GM12878 (cell line): ENCODE measurements at regions not wholly inside any gene's neighbourhood (a gene's known extent, or its start where the extent isn't known, plus 50 kb on each side); places are given as distances from the start of the nearest gene placed in this dataset.

Source experiments
- ATAC-seq: fragments of 200-7000 bp; cut with Tn5 transposase; 3 replicates; pipeline ENCODE4 v1.9.1; 2020; ENCODE audit warnings: mild to moderate bottlenecking, moderate library complexity
- BruUV-seq: library from RNA; stranded (reverse); fragments of 400-500 nt; replicated peaks from 2 replicates; lab custom pipeline; 2021; lab: Mats Ljungman, UMichigan
- CTCF ChIA-PET: fragments of 300-600 bp; sonication (Branson Sonifier 250); formaldehyde crosslinking; extraction: SDS; loops from one replicate; lab custom pipeline; 2021; ENCODE audit warnings: inconsistent platforms; lab: Yijun Ruan, JAX
- POLR2A ChIA-PET: fragments of 350-600 bp; formaldehyde crosslinking; extraction: SDS; loops from one replicate; lab custom pipeline; 2021; ENCODE audit warnings: inconsistent platforms; lab: Charles Lee
- RAD21 ChIA-PET: fragments of 300-600 bp; sonication (Branson Sonifier 250); formaldehyde crosslinking; loops from one replicate; lab custom pipeline; 2023; ENCODE audit warnings: antibody characterized with exemption; ENCODE audit not compliant: unreplicated experiment; lab: Charles Lee
- SMC1A ChIA-PET: fragments of 300-600 bp; sonication (Branson Sonifier 250); formaldehyde crosslinking; loops from one replicate; lab custom pipeline; 2023; ENCODE audit not compliant: unreplicated experiment, uncharacterized antibody; lab: Charles Lee
- DNase-seq: peaks from one replicate; pipeline ENCODE4 v3.0.0-alpha.2; 2011; ENCODE audit warnings: low read depth, low spot score
- FAIRE-seq: peaks from 3 replicates; lab custom pipeline; 2011; peaks lifted over from hg19 to GRCh38; lab: Jason Lieb, UNC
- H2AFZ ChIP-seq: 2 replicates; pipeline ENCODE4 v1.6.0; 2011; ENCODE audit warnings: low read depth, low read length, control low read depth; ENCODE audit not compliant: control insufficient read depth
- H3K27ac ChIP-seq: 2 replicates; pipeline ENCODE4 v1.5.1; 2011; ENCODE audit warnings: control low read depth; ENCODE audit not compliant: control insufficient read depth, insufficient read depth
- H3K27me3 ChIP-seq, 2 experiments: replicated peaks in 1 of 2; 2 replicates each; pipeline versions ENCODE4 v1.6.0 to v1.6.1; 2011; ENCODE audit warnings: low read length in 1 of 2; ENCODE audit not compliant: control insufficient read depth in 2 of 2, insufficient read depth in 2 of 2
- H3K36me3 ChIP-seq, 2 experiments: 2 replicates each; pipeline ENCODE4 v1.5.1; 2011; ENCODE audit warnings: low read length in 1 of 2; ENCODE audit not compliant: control insufficient read depth in 2 of 2, insufficient read depth in 2 of 2
- H3K4me1 ChIP-seq: 2 replicates; pipeline ENCODE4 v1.6.1; 2011; ENCODE audit warnings: mild to moderate bottlenecking, low read length, moderate library complexity, mixed read lengths; ENCODE audit not compliant: control insufficient read depth, insufficient read depth
- H3K4me2 ChIP-seq: 2 replicates; pipeline ENCODE4 v1.6.0; 2011; ENCODE audit warnings: control low read depth; ENCODE audit not compliant: control insufficient read depth, insufficient read depth
- H3K4me3 ChIP-seq: fragments of 200-600 bp; sonication (generic); 2 replicates; pipeline ENCODE4 v1.5.1; 2016
- H3K79me2 ChIP-seq: 2 replicates; pipeline ENCODE4 v1.6.0; 2011; ENCODE audit warnings: low read length; ENCODE audit not compliant: control insufficient read depth, insufficient read depth
- H3K9ac ChIP-seq: 2 replicates; pipeline ENCODE4 v1.8.0; 2011; ENCODE audit warnings: low read length, control low read depth, mixed read lengths; ENCODE audit not compliant: control insufficient read depth, insufficient read depth
- H3K9me3 ChIP-seq: replicated peaks from 3 replicates; pipeline ENCODE4 v1.5.1; 2011; ENCODE audit warnings: mild to moderate bottlenecking, low read length; ENCODE audit not compliant: control insufficient read depth, insufficient read depth
- H4K20me1 ChIP-seq: 2 replicates; pipeline ENCODE4 v1.6.0; 2011; ENCODE audit not compliant: control insufficient read depth, insufficient read depth
- ATF7 ChIP-seq: fragments of 450-650 bp; IDR thresholded peaks from 2 replicates; pipeline ENCODE4 v1.6.1; 2016; ENCODE audit warnings: low read depth, mild to moderate bottlenecking
- BCLAF1 ChIP-seq: fragments of 450-650 bp; IDR thresholded peaks from 2 replicates; pipeline ENCODE4 v1.6.1; 2017; ENCODE audit warnings: antibody characterized with exemption, mild to moderate bottlenecking, moderate library complexity
- PKNOX1 ChIP-seq: fragments of 450-650 bp; IDR thresholded peaks from 2 replicates; pipeline ENCODE4 v1.6.1; 2016; ENCODE audit warnings: mild to moderate bottlenecking
- POLR2A ChIP-seq: IDR thresholded peaks from 2 replicates; pipeline ENCODE4 v1.6.1; 2011; ENCODE audit warnings: low read depth, mild to moderate bottlenecking, low read length
- YY1 ChIP-seq: IDR thresholded peaks from 2 replicates; pipeline ENCODE4 v1.6.1; 2011; ENCODE audit warnings: low read depth, mild to moderate bottlenecking, low read length
- ZBTB33 ChIP-seq: fragments of 450-650 bp; IDR thresholded peaks from 2 replicates; pipeline ENCODE4 v1.6.1; 2017; ENCODE audit warnings: mild to moderate bottlenecking
- WGBS: methylation state at CpG from one replicate; pipeline ENCODE4 v1.1.6; 2016; ENCODE audit warnings: low lambda C conversion rate; ENCODE audit not compliant: insufficient replicate concordance, insufficient coverage; ENCODE audit errors: missing lambda C conversion rate; 5-methylcytosine and 5-hydroxymethylcytosine counted together
- in situ Hi-C: fragments of 300-500 bp; cut with MboI; formaldehyde crosslinking; loops from 9 replicates; pipeline ENCODE4 v1.14.3; 2018; ENCODE audit warnings: mixed read lengths
- intact Hi-C: fragments of 100-400 bp; cut with micrococcal nuclease; formaldehyde crosslinking; loops from one replicate; pipeline ENCODE4 v1.14.2; 2022; ENCODE audit not compliant: unreplicated experiment
- TF ChIP-seq, protein P1 (sequence below): IDR thresholded peaks from 2 replicates; pipeline ENCODE4 v1.6.1; 2012; ENCODE audit warnings: low read depth, low read length, improper control_type of control experiment
- TF ChIP-seq, protein P2 (sequence below): fragments of 150-350 bp; IDR thresholded peaks from 2 replicates; pipeline ENCODE4 v1.6.1; 2014; ENCODE audit warnings: mild to moderate bottlenecking, low read depth, low read length

DNA sequence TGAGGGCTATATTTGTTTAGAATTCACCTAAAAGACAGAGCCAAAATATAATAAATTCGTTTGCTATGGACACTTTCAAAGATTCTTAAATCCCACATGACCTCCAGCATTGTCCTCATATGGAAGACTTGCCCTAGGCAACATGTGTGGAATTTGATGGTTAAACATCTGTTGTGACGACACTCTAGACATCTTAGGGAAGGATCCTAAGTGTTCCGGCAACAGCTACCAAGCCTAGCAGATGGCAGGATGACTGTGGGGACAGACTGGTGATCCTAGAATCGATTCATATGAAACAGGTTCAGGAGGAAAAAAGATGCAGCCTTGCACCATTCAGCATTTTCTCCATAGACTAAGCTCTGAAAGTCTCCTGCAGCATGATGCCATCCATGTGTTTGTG lies 77.6 kb upstream of the BACH2 start (continued):
- TF ChIP-seq BCLAF1: no peak
- TF ChIP-seq PKNOX1: no peak
- no peak for TF ChIP-seq POLR2A
- TF ChIP-seq, protein P1, sequence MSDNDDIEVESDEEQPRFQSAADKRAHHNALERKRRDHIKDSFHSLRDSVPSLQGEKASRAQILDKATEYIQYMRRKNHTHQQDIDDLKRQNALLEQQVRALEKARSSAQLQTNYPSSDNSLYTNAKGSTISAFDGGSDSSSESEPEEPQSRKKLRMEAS: no peak
- TF ChIP-seq ATF7: no peak
- no peak for TF ChIP-seq ZBTB33

DNA sequence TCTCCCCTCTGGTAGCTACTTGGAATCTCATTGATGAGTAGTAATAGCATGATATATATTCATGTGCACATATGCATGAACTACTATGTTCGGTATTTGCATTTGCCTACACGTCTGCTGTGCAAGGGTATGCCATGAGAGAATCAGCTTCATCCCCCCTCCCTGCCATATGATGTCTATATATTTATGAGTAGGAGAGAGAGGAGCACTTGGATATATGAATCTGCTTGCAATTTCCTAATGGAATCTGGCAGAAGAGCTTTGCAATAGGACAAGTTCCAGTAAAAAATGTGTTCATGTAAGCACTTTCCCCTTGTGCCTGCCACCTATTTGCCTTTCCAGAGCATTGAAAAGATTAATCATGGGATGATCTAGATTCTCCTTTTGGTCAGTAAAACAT lies 76.2 kb upstream of the BACH2 start:
- ATAC-seq (no peak), DNase-seq (no peak), FAIRE-seq (no peak)
- POLR2A ChIA-PET: no interaction called here
- in situ Hi-C loops: no loop called here
- H4K20me1 ChIP-seq: no peaks in the 10 kb centered on the region
- no TSS peak for BruUV-seq
- intact Hi-C loops: loop anchor here (5.0 kb wide), 1 partner anchor 276 kb away; no protein-coding TSS in a partner anchor
- TF ChIP-seq, protein P2, sequence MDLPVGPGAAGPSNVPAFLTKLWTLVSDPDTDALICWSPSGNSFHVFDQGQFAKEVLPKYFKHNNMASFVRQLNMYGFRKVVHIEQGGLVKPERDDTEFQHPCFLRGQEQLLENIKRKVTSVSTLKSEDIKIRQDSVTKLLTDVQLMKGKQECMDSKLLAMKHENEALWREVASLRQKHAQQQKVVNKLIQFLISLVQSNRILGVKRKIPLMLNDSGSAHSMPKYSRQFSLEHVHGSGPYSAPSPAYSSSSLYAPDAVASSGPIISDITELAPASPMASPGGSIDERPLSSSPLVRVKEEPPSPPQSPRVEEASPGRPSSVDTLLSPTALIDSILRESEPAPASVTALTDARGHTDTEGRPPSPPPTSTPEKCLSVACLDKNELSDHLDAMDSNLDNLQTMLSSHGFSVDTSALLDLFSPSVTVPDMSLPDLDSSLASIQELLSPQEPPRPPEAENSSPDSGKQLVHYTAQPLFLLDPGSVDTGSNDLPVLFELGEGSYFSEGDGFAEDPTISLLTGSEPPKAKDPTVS: no peak
- no peak for TF ChIP-seq YY1
- no peak overlapping the region for H3K27ac ChIP-seq
- no peak overlapping the region for H3K4me3 ChIP-seq
- H3K79me2 ChIP-seq: no peaks in the 10 kb centered on the region
- WGBS: 39% methylated on average over 2 of the region's 2 CpGs
- H3K4me1 ChIP-seq: peaks cover 13% of the 10 kb centered on the region
- RAD21 ChIA-PET: no interaction called here
- no peak overlapping the region for H3K9ac ChIP-seq
- H3K27me3 ChIP-seq: peaks cover 2% of the 10 kb centered on the region in 2 experiments; a peak in 2 of 4 replicates
- SMC1A ChIA-PET: no interaction called here
- no peaks in the 10 kb centered on the region for H3K36me3 ChIP-seq
- H3K4me2 ChIP-seq: no peak overlapping the region
- H3K9me3 ChIP-seq: no peaks in the 10 kb centered on the region; the same call in 1 of the 3 replicates
- CTCF ChIA-PET: no interaction called here
- H2AFZ ChIP-seq: no peak overlapping the region
